NCI-H2107 treated with DMSO at 0.1 percent for 48 hours (cell line): ENCODE measurements at regions not wholly inside any gene's neighbourhood (a gene's known extent, or its start where the extent isn't known, plus 50 kb on each side); places are given as distances from the start of the nearest gene placed in this dataset.
"Not testable (repeated sequence)": the region's sequence is repeated elsewhere in the genome, so short reads cannot be mapped to it uniquely, and the experiment has no call there.

ENCODE experiments used
- DNase-seq: peaks from one replicate; lab custom pipeline; 2025; ENCODE audit not compliant: unreplicated experiment; lab: John Stamatoyannopoulos, UW

DNA sequence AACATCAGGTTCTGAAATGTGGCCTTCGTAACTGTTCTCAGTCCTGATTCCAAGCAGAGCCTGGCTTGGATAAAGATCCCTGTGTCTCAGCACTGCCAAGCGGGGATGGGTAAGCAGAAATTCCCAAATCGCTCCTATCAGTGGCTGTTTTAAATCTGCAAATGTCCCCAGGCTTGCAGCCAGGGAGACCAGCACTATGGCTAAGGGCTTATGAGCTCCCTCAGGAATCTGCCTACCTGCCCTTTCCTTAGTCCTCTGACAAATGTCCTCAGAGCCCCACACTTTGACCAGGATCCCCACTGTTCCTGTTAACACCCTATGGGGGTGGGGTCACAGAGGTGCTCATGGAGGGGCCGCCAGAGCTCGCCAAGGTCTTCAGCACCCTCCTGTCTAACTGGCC lies 1062.8 kb downstream of the UQCRFS1 start:
- DNase-seq, result no peak

DNA sequence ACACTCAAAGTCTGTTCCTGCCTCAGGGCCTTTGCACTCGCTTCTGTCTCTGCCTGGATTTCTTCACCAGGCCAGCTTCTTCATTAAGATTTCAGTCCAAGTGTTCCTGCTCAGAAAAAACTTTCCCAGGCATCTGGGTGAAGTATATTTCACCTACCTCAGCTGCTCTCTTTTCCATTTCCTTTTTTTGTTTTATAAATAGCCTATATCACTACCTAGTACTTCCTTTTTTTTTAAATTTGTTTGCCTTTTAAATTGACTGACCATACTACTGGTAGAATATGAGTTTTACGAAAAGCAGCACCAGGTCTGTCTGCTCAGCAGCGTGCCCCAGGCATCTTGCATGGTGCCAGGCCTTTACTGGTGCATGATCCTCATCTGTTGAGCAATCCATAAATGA lies 1064.4 kb downstream of the UQCRFS1 start:
- no peak for DNase-seq

DNA sequence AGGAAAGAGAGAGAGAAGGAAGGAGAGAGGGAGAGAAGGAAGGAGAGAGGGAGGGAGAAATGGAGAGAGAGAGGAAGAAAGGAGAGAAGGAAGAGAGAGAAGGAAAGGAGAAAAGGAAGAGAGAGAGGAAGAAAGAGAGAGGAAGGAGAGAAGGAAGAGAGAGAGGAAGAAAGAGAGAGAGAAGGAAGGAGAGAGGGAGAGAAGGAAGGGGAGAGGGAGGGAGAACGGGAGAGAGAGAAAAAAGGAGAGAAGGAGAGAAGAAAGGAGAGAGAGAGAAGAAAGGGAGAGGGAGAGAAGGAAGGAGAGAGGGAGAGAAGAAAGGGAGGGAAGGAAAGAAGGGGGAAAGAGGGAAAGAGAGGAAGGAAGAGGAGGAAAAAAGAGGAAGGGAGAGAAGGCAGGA lies 1070.7 kb downstream of the UQCRFS1 start:
- DNase-seq, result no peak

DNA sequence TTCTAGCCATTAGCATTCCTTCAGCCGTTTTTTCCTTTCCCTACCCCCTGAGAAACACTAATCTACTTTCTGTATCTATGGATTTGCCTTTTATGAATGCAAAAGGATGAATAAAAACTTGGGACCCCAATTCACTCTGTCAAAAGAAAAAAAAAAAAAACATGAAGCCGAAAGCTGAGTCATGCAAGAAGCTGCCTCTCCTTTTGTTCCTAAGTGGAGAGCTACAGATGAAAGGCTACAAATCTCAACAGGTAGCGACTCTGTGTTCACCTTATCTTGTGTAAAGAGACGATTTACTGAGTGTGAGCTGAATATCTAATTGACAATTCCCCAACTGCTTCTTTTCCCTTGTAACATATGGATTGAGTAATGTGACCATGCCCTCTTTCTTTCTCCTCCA lies 1072.8 kb downstream of the UQCRFS1 start:
- no peak for DNase-seq

DNA sequence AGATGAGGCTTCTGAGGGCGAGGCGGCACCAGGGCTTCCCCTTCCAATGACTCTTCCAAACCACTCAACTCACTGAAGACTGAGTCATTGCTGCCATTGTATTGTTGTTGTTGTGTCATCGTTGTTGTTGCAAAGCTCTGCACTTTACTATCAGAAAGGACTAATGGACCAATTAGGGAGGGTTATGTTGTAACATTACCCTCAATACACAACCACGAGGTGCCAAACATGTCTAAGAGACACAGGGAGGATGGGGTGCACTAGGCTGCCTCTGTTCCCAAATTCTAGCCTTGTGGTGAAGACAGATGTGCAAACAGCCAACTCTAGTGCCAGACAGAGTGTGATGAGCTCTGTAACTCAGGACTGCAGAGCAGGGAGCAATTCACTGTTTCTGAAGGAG lies 1075.2 kb downstream of the UQCRFS1 start:
- DNase-seq, result no peak

DNA sequence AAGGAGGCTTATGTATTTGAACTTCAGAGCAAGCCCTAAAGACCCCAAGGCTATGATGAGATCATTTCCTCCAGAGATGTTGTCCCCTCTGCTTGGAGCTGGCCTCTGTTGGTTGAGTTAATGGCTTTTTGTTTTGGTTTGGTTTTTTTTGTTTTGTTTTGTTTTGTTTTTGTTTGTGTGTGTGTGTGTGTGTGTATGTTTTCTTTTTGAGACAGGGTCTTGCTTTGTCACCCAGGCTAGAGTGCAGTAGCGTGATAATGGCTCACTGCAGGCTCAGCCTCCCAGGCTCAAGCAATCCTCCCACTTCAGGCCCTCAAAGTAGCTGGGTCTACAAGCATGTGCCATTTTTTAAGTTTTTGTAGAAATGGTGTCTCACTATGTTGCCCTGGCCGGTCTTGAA lies 1076.2 kb downstream of the UQCRFS1 start:
- no peak for DNase-seq

DNA sequence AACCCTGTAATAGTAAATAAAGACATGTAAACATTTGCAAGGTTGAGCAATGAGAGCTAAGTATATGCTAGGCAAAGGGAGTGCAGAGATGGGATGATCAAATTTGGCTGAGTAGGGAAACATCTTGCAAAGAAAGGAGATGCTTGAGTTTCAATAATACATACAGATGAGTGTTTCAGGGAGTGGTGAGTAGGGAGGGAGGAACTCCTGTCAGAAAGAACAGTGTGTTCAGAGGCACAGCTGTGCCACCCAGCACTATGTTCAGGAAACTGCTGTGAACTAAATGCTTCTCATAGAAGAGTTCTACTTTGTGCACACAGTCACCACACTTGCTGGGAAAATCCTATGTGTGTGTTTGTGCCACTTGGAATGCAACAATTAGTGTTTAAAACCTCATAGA lies 1077.1 kb downstream of the UQCRFS1 start:
- DNase-seq, result no peak

DNA sequence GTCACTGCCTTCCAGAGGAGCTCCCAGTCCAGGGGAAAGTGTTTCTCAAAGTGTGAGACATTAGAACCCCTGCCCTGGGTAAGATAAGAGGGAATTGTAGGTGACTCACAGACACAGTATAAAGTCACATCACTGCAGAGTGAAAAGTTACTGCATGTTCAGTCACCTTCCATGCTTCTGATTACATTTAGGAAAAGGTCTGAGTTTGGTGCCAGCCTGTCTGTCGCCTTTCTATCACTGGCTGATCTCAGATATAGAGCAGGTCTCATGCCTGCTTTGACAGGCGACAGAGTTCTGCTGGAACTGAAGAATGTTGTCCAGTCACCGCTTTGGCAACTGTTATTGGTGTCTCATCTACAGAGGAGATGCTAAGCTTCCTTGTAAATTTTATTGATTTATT lies 1078.6 kb downstream of the UQCRFS1 start:
- DNase-seq, result no peak

DNA sequence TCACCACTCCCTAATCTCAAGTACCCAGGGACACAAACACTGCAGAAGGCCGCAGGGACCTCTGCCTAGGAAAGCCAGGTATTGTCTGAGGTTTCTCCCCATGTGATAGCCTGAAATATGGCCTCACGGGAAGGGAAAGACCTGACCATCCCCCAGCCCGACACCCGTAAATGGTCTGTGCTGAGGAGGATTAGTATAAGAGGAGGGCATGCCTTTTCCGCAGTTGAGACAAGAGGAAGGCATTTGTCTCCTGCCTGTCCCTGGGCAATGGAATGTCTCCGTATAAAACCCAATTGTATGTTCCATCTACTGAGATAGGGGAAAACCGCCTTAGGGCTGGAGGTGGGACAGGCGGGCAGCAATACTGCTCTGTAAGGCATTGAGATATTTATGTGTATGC lies 1082.1 kb downstream of the UQCRFS1 start:
- DNase-seq, result not testable (repeated sequence)

DNA sequence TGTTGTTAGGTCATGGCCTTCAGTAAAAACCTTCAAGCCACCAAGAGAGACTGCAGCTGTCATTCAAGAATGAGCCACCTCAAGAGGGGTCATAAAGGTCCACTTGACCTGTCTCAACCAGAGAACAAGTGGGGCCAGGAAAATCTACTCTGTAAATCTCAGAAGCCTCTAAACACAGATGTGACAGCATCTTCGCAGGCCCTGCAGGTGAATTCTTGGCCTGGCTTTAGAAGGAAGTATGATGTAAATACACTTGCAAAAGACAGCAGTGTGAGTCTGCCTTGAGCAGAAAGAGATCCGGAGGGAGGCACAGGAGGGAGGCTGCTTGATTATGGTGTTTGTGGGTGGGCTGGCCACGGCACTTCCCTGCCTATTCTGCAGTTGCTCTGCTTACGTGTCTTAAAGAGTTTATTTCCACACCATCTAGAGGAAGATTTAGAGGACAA lies 1082.9 kb downstream of the UQCRFS1 start:
- no peak for DNase-seq

DNA sequence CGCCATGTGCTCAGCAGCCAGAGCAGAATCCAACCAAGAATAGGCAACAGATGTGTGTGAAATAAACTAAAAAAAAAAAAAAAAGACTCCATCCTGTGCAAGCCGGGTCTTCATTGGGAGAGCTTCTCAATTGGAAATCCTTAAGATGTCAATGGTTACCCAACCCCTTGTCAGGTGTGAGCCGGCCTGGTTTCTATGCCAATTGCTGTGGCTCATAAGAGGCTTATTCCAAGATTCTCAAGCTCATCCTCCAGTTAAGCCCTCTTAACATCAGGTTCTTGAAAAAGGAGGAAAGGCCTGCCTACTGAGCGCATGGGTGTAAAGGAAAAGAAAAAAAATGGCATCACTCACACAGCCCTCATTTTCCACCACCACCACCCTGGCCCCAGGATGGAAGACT lies 1084.6 kb downstream of the UQCRFS1 start:
- no peak for DNase-seq

DNA sequence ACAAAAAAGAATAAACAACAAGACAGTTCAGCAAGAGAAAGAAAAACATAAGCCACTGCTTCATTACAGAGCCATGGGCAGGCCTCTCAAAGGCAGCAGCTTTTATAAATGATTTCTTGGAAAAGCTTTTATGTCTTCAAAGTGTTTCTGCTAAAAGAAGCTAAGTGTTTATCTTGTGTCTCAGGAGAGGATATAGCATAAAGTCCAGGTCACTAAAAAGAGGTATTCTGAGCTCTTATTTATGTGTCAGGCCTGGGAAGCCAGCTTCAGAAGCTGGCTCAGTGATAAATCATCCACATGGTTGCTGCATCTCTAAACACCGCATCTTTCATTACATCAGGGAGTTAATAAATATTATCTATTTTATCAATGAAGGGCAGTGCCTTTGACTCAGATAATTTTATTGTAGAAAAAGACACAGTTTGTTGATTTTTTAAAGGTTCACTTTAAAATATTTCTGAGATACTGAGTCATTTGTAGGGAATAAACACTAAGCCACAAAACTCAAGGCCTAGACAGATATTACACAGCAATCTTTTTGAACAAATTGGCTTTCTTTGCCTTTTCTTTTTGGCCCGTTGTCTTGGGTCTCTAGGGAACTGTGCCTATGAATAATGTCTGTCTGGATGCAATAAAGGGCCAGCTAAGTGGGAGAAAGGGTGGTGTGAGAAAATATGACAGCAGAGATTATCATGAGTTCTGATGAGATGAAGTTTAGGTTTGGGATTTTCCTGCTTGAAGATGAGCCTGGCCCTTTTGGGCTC lies 1086.6 kb downstream of the UQCRFS1 start:
- no peak for DNase-seq

DNA sequence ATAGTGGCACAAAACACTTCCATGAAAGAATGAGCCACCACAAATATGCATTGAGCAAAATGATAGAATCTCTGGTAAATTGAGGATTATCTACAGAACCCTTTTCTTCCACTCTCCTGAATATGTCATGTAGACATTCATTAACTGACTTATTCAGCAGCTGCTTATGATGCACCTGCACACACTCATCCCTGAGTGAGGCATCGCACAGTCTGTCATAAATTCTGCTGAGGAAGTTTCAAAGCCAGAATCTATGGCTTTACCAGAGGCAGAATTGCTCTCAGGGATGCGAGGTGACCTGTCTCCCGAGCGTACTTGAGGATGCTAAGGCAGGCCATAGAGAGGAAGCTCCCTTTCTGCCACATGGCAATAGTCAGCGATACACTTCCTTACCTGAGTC lies 1090.2 kb downstream of the UQCRFS1 start:
- no peak for DNase-seq

DNA sequence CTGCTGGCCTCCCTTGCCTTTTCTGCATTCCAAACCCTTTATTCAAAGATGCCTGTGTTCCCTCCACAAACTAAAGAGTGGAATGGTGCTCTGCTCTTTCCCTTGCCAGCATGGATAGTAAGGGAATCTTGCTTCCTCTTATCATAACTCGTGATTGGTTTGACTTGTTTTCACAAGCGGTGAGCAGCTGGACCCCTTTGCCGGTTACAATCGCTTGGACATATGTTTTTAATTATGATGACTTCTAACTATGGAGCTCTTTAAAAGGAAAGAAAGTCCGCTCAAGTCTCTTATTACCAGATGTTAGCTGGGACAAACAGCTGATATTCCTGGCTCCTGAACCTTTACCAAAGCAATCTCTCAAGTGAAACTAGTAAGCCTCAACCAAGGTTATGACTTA lies 1094.7 kb downstream of the UQCRFS1 start:
- DNase-seq, result no peak

DNA sequence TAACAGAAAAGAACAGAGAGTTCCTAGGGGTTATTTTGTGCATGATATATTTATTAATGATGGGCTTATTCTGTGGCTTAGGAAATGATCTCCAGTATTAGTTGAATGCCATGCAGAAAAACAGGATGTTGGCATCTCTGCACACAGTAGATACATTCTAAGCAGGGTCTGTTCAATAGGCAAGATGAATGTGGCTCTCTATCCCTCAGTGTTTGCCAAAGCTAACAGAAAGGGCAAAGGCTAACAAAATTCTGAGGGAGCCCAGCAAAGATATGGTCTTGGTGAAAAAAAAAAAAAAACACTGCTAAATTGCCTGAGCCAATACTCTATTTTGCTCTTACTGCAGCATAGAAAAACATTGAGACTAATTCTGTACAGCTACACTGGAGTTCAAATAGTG lies 1095.8 kb downstream of the UQCRFS1 start:
- DNase-seq, result no peak

DNA sequence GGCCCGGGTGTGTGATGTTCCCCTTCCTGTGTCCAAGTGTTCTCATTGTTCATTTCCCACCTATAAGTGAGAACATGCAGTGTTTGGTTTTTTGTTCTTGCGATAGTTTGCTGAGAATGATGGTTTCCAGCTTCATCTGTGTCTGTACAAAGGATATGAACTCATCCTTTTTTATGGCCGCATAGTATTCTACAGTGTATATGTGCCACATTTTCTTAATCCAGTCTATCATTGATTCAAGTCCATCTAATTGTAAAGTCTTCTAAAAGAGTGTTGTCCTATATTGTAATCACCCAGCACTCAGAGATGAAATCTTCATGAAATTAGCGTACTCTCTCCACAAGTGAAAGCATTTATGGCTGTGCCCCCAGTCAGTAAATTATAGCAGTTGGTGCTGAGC lies 1096.6 kb downstream of the UQCRFS1 start:
- not testable (repeated sequence) for DNase-seq

DNA sequence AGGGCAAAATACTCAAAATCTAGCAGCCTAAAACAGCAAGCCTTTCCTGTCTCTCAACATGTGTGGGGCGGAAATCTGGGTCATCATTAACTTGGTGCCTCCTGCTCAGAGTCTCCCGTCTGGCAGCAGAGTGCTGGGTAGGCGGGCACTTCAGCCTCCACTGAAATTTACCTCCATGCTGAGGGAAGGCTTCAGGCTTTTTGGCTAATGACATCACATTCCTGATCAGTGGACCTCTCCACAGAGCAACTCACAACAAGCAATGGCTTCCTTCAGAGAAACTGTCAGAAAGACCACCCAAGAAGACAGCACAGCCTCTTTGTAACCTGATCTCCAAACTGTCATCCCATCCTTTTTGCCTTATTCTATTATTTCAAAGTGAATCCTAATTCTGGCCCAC lies 1109.0 kb downstream of the UQCRFS1 start:
- DNase-seq, result no peak

DNA sequence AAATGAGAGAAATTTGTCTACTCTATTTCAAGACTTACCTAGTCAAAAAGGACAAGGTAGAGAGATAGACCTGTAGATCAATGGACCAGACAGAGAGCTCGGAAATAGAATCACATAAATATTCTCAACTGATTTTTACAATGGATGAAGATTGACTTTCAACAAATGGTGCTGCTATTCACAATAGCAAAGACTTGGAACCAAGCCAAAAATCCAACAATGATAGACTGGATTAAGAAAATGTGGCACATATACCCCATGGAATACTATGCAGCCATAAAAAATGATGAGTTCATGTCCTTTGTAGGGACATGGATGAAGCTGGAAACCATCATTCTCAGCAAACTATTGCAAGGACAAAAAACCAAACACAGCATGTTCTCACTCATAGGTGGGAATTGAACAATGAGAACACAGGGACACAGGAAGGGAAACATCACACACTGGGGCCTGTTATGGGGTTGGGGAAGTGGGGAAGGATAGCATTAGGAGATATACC lies 1128.2 kb downstream of the UQCRFS1 start:
- not testable (repeated sequence) for DNase-seq

DNA sequence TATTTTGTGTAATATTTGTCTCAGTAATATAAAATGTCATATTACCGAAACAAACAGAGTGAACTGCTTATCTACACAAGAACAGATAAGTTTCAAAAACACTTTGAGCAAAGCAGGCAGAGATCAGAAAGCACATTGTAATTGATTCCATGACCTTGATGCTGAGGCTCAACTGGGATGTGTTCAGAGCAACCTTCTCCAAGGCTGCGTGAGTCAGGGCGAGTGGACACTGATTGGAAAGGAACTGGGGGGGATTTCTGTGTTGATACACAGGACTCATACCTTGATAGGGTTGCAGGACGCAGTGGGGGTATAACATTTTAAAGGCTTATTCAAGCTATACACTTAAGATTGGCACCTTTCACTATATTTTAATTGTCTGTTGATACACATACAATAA lies 1136.3 kb downstream of the UQCRFS1 start:
- no peak for DNase-seq

DNA sequence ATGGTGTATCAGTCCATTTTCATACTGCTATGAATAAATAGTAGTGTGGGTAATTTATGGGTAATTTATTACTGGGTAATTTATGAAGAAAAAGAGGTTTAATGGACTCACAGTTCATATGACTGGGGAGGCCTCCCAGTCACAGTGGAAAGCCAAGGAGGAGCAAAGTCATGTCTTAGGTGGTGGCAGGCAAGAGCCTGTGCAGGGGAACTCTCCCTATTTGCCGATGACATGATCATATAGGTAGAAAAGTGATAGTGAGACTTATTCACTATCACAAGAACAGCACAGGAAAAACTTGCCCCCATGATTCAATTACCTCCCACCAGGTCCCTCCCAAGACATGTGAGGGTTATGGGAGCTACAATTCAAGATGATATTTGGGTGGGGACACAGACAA lies 1137.7 kb downstream of the UQCRFS1 start:
- DNase-seq, result no peak

DNA sequence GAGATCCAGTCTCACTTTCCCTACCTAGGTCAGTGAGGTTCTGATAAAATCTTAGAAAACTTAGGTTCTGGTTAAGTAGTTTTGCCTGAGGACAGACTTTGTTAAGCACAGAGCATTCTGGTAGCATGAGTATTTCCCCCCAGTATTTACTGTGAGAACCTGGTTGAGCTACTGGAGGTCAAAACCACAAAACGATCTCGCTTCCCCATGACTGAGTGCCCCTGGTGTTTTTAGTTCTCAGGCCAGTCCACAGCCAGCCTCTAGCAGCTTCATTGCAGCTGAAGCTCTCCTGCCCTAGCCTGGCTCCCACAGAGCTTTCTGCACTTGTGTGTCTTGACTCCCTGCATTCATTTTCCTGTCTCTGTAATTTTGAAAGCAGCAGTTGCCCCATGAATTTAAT lies 1138.2 kb downstream of the UQCRFS1 start:
- no peak for DNase-seq

DNA sequence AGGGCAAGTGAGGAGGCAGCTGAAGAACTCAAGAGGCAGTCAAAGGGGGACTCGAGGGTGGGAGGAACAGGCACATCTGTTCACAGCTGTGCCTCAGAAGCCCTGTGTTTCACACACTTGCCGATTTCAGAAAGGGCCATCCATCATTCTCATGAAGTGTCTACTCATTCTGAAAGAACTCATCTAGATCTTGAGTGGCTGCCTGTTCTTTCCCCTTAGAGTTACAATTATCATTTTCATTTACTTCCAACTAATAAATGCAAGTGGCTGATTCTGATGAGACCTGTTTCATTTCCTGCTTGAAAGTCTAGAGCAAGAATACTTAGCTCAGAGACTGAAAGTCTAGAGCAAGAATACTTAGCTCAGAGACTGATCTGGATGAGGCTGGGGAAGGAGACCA lies 1145.1 kb downstream of the UQCRFS1 start:
- DNase-seq, result no peak

DNA sequence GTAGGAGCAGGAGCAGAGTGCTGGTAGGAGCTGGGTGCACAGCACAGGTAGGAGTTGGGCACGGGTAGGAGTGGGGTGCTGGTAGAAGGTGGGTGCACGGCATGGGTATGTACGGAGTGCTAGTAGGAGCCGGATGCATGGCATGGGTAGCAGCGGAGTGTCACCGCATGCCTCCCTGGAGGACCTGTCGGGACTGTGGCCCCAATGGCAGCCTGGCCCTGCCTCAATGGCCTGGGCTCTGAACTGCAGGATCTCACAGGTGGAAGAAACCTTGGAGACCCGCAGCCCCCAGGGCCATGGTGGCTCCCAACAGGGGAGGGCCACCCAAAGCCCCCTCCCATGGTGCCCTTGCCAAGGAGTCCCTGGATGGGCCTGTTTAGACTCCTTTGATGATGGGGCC lies 1146.0 kb downstream of the UQCRFS1 start:
- DNase-seq, result no peak
